WERI-Rb-1 (cell line): ENCODE measurements at regions not wholly inside any gene's neighbourhood (a gene's known extent, or its start where the extent isn't known, plus 50 kb on each side); places are given as distances from the start of the nearest gene placed in this dataset.
"Not testable (repeated sequence)": the region's sequence is repeated elsewhere in the genome, so short reads cannot be mapped to it uniquely, and the experiment has no call there.

Experiments used
- DNase-seq: peaks from one replicate; pipeline ENCODE4 v3.0.0-alpha.2; 2020
- H3K27ac ChIP-seq: fragments of 250-450 bp; sonication (Bioruptor Pico); 2 replicates; pipeline ENCODE4 v1.5.1; 2020; ENCODE audit warnings: mild to moderate bottlenecking, moderate library complexity
- H3K27me3 ChIP-seq: fragments of 250-450 bp; sonication (Bioruptor Pico); 2 replicates; pipeline ENCODE4 v1.5.1; 2021; ENCODE audit warnings: mild to moderate bottlenecking, low read depth, moderate library complexity; ENCODE audit not compliant: insufficient read depth, severe bottlenecking
- H3K36me3 ChIP-seq: fragments of 250-450 bp; sonication (Bioruptor Pico); 2 replicates; pipeline ENCODE4 v1.5.1; 2020; ENCODE audit warnings: mild to moderate bottlenecking, moderate library complexity
- H3K4me3 ChIP-seq: 2 replicates; pipeline ENCODE4 v1.5.1; 2011; ENCODE audit warnings: low read depth, mild to moderate bottlenecking, control low read depth, low read length
- H3K9me3 ChIP-seq: fragments of 250-450 bp; sonication (Bioruptor Pico); 2 replicates; pipeline ENCODE4 v1.5.1; 2021; ENCODE audit warnings: mild to moderate bottlenecking, moderate library complexity; ENCODE audit not compliant: severe bottlenecking
- CTCF ChIP-seq: IDR thresholded peaks from 2 replicates; pipeline ENCODE4 v1.5.1; 2011; ENCODE audit warnings: low read depth, mild to moderate bottlenecking, control low read depth, inconsistent platforms, low read length

- H3K27me3 ChIP-seq = no peaks in the 10 kb centered on the region
- no peak overlapping the region for H3K27ac ChIP-seq
- DNase-seq = no peak
- TF ChIP-seq CTCF = no peak
- no peaks in the 10 kb centered on the region for H3K36me3 ChIP-seq
- H3K4me3 ChIP-seq = no peak overlapping the region
- H3K9me3 ChIP-seq = no peaks in the 10 kb centered on the region
Observed at GRCh38 chr18:57953883-57954282, 90.1 kb upstream of the NEDD4L start.

DNA sequence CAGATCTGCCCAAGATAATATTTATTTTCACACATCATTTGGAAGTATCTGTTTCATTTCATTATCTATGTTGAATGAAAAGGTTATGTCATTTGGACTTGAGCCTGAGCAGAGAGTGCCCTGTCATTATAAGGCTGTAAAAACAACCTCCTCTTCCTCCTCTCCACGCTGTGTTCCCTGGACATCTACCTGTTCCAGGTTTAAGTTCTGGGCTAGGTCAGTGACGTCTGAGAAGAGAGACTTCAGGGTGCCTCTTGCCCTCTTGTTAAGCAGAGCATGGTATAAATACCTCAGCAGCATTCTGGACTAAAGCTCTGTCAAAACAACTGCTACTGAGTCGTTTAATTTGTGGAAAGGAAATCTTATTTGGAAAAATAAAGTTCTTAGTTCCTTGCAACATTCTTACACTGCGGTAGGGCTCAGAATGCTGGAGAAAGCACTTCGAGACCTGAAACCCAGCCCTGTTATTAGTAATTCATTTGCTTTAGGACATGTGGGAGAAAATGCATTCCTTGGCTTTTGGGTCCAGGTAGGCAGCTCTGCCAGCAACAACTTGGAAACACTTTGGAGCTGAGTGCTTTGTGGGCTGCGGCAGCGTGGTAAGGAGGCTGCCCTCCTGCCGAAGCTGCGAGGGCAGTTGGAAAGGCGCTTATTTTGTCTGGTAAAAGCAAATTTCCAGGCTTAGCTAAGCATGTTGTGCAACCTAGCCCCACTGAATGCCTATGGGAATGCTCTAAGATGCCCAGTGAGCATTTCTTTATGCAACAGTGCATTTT lies 91.8 kb upstream of the NEDD4L start:
- no peaks in the 10 kb centered on the region for H3K27me3 ChIP-seq
- H3K9me3 ChIP-seq = no peaks in the 10 kb centered on the region
- DNase-seq = no peak
- TF ChIP-seq CTCF = no peak
- H3K4me3 ChIP-seq = no peak overlapping the region
- no peaks in the 10 kb centered on the region for H3K36me3 ChIP-seq
- H3K27ac ChIP-seq = no peak overlapping the region; the same call in 1 of the 2 replicates

GRCh38 chr18:57951117-57951796 lies 92.8 kb upstream of the NEDD4L start:
- DNase-seq = no peak
- no peaks in the 10 kb centered on the region for H3K36me3 ChIP-seq
- no peak overlapping the region for H3K27ac ChIP-seq
- no peak overlapping the region for H3K4me3 ChIP-seq
- no peaks in the 10 kb centered on the region for H3K27me3 ChIP-seq
- H3K9me3 ChIP-seq = no peaks in the 10 kb centered on the region
- TF ChIP-seq CTCF = no peak

GRCh38 chr18:57950542-57950941 lies 93.5 kb upstream of the NEDD4L start:
- Histone ChIP-seq H3K27ac (no peak overlapping the region), H3K9me3 (no peaks in the 10 kb centered on the region), H3K36me3 (no peaks in the 10 kb centered on the region), H3K4me3 (no peak overlapping the region), H3K27me3 (no peaks in the 10 kb centered on the region)
- DNase-seq = no peak
- no peak for TF ChIP-seq CTCF

GRCh38 chr18:57949335-57949734 lies 94.7 kb upstream of the NEDD4L start:
- H3K4me3 ChIP-seq, DNase-seq, H3K36me3 ChIP-seq, H3K9me3 ChIP-seq, H3K27me3 ChIP-seq, H3K27ac ChIP-seq: not testable (repeated sequence)

DNA sequence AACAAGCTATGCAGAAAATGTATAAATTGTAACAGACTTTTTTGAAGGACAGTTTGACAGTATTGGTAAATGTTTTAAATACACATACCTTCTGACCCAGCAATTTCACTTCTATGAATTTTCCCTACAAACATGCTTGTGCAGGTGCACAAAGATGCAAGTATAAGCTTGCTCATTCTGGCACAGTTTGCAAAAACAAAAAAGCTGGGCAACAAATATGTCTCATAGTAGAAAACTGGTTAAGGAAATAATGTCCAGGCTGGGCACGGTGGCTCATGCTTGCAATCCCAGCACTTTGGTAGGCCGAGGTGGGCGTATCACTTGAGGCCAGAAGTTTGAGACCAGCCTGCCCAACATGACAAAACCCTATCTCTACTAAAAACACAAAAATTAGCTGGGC lies 96.9 kb upstream of the NEDD4L start:
- H3K9me3 ChIP-seq = no peaks in the 10 kb centered on the region
- H3K4me3 ChIP-seq = no peak overlapping the region
- DNase-seq = no peak
- TF ChIP-seq CTCF = no peak
- H3K27ac ChIP-seq = no peak overlapping the region
- no peaks in the 10 kb centered on the region for H3K36me3 ChIP-seq
- H3K27me3 ChIP-seq = no peaks in the 10 kb centered on the region
